Liver (tissue), 7 donors: ENCODE measurements at regions not wholly inside any gene's neighbourhood (a gene's known extent, or its start where the extent isn't known, plus 50 kb on each side); places are given as distances from the start of the nearest gene placed in this dataset.

Source experiments
- DNase-seq: peaks from one replicate; pipeline ENCODE4 v3.0.0-alpha.2; 2017; ENCODE audit warnings: low spot score
- H3K27ac ChIP-seq, 2 donors: one replicate each; pipeline ENCODE4 v1.7.0; 2013; ENCODE audit warnings: inconsistent platforms in 2 of 2, low read length in 2 of 2, control low read depth in 1 of 2, low read depth in 1 of 2, mild to moderate bottlenecking in 1 of 2
- H3K27me3 ChIP-seq, 4 donors: one replicate each; pipeline versions ENCODE4 v1.6.1 to v1.7.0; 2013; ENCODE audit warnings: low read length in 3 of 4, inconsistent platforms in 1 of 4, mild to moderate bottlenecking in 1 of 4, moderate library complexity in 1 of 4; ENCODE audit not compliant: control insufficient read depth in 4 of 4, insufficient read depth in 4 of 4
- H3K36me3 ChIP-seq, 4 donors: one replicate each; pipeline versions ENCODE4 v1.6.1 to v1.7.0; 2013; ENCODE audit warnings: low read length in 3 of 4, mild to moderate bottlenecking in 3 of 4, low read depth in 1 of 4, moderate library complexity in 1 of 4; ENCODE audit not compliant: control insufficient read depth in 4 of 4, insufficient read depth in 3 of 4
- H3K4me1 ChIP-seq, 4 donors: one replicate each; pipeline versions ENCODE4 v1.6.1 to v1.7.0; 2013; ENCODE audit warnings: low read length in 3 of 4, mild to moderate bottlenecking in 3 of 4, moderate library complexity in 1 of 4; ENCODE audit not compliant: control insufficient read depth in 4 of 4, insufficient read depth in 4 of 4
- H3K4me3 ChIP-seq, 3 donors: one replicate each; pipeline versions ENCODE4 v1.6.1 to v1.7.0; 2013; ENCODE audit warnings: low read length in 3 of 3, control low read depth in 1 of 3, low read depth in 1 of 3, mild to moderate bottlenecking in 1 of 3
- H3K9ac ChIP-seq, 2 donors: one replicate each; pipeline ENCODE4 v1.7.0; 2013; ENCODE audit warnings: low read length in 2 of 2, mild to moderate bottlenecking in 2 of 2, moderate library complexity in 2 of 2, control low read depth in 1 of 2, low read depth in 1 of 2
- H3K9me3 ChIP-seq, 4 donors: one replicate each; pipeline versions ENCODE4 v1.6.1 to v1.7.0; 2013; ENCODE audit warnings: low read length in 3 of 4; ENCODE audit not compliant: control insufficient read depth in 4 of 4
- EGR1 ChIP-seq, 2 donors: IDR thresholded peaks; 2 replicates each; pipeline ENCODE4 v1.6.1; 2016 to 2018; ENCODE audit warnings: antibody characterized with exemption in 2 of 2, low read depth in 2 of 2
- FOXA1 ChIP-seq: IDR thresholded peaks from 2 replicates; pipeline ENCODE4 v1.6.1; 2016; ENCODE audit warnings: antibody characterized with exemption
- FOXA2 ChIP-seq: IDR thresholded peaks from 2 replicates; pipeline ENCODE4 v1.6.1; 2016; ENCODE audit warnings: antibody characterized with exemption
- GABPA ChIP-seq, 2 donors: IDR thresholded peaks in 1 of 2; conservative IDR thresholded peaks in 1 of 2; 2 replicates each; pipeline ENCODE4 v1.6.1; 2016; ENCODE audit warnings: antibody characterized with exemption in 2 of 2, mild to moderate bottlenecking in 1 of 2, moderate library complexity in 1 of 2
- HNF4A ChIP-seq, 2 donors: conservative IDR thresholded peaks; 2 replicates each; pipeline ENCODE4 v1.6.1; 2016; ENCODE audit warnings: antibody characterized with exemption in 2 of 2, mild to moderate bottlenecking in 2 of 2
- JUND ChIP-seq, 2 donors: IDR thresholded peaks; 2 replicates each; pipeline ENCODE4 v1.6.1; 2016; ENCODE audit warnings: antibody characterized with exemption in 2 of 2
- MAX ChIP-seq: IDR thresholded peaks from 2 replicates; pipeline ENCODE4 v1.6.1; 2016; ENCODE audit warnings: antibody characterized with exemption
- RXRA ChIP-seq, 2 donors: IDR thresholded peaks; 2 replicates each; pipeline ENCODE4 v1.6.1; 2017 to 2018; ENCODE audit warnings: antibody characterized with exemption in 2 of 2, mild to moderate bottlenecking in 1 of 2
- SP1 ChIP-seq: IDR thresholded peaks from 2 replicates; pipeline ENCODE4 v1.6.1; 2018; ENCODE audit warnings: antibody characterized with exemption, mild to moderate bottlenecking
- ZBTB33 ChIP-seq: IDR thresholded peaks from 2 replicates; pipeline ENCODE4 v1.6.1; 2016; ENCODE audit warnings: antibody characterized with exemption
- WGBS: extraction: QIAGEN DNeasy Blood & Tissue Kit; methylation state at CpG from one replicate; pipeline ENCODE4 v1.1.7; 2013; 5-methylcytosine and 5-hydroxymethylcytosine counted together
- TF ChIP-seq, protein P1 (sequence below): IDR thresholded peaks from 2 replicates; pipeline ENCODE4 v1.6.1; 2016; ENCODE audit warnings: antibody characterized with exemption
- TF ChIP-seq, protein P2 (sequence below): IDR thresholded peaks from 2 replicates; pipeline ENCODE4 v1.6.1; 2016; ENCODE audit warnings: antibody characterized with exemption, mild to moderate bottlenecking
- donor health status: healthy.
- donor health status: healthy.
- donor health status: healthy.
- donor health status: healthy.

GRCh38 chr3:17945018-17945798 is 202.8 kb upstream of the TBC1D5 start:
- H3K9ac ChIP-seq = no peak overlapping the region
- DNase-seq = no peak
- no peak for TF ChIP-seq GABPA (IDR thresholded peaks at IDR 0.05 in 1 of 2, conservative IDR thresholded peaks at IDR 0.05 in 1 of 2)
- H3K27me3 ChIP-seq = no peaks in the 10 kb centered on the region
- H3K27ac ChIP-seq = no peak overlapping the region
- no peaks in the 10 kb centered on the region for H3K9me3 ChIP-seq
- no peaks in the 10 kb centered on the region for H3K36me3 ChIP-seq
- no peak overlapping the region for H3K4me3 ChIP-seq
- WGBS = 30% methylated on average over 2 of the region's 2 CpGs
- H3K4me1 ChIP-seq = peaks cover 0 to 1% (median 0%) of the 10 kb centered on the region in 4 donors

DNA sequence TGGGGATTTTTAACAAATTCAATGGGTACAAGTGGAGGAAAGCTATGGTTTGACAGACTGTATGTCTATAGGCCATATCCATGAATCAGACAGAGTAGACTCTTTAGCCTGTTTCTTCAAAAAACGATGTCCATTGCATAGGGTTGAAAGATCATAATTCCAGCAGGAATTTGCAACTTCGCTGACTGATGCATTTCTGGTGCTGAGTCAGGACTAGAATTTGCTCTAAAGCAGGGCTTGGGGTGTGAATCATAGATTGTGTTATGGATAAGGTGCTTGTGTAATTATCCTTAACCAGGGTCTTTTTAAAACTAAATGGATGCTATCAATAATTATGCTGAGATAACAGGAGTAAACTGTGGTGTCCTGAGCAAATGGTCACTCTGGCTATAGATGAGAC is 200.4 kb upstream of the TBC1D5 start:
- Histone ChIP-seq H3K9ac (no peak overlapping the region), H3K36me3 (no peaks in the 10 kb centered on the region), H3K27me3 (no peaks in the 10 kb centered on the region), H3K4me3 (no peak overlapping the region), H3K9me3 (no peaks in the 10 kb centered on the region), H3K27ac (no peak overlapping the region), H3K4me1 (no peaks in the 10 kb centered on the region)
- 79% methylated on average over 2 of the region's 2 CpGs for WGBS
- TF ChIP-seq FOXA1 (no peak), ZBTB33 (no peak), GABPA (IDR thresholded peaks at IDR 0.05 in 1 of 2, conservative IDR thresholded peaks at IDR 0.05 in 1 of 2) (no peak), SP1 (no peak), HNF4A (conservative IDR thresholded peaks at IDR 0.05) (no peak), MAX (no peak), FOXA2 (no peak), RXRA (IDR thresholded peaks at IDR 0.05) (no peak), JUND (IDR thresholded peaks at IDR 0.05) (no peak), EGR1 (IDR thresholded peaks at IDR 0.05; ENCODE audit: low read depth in 2 of 2) (no peak)
- TF ChIP-seq, protein P1, sequence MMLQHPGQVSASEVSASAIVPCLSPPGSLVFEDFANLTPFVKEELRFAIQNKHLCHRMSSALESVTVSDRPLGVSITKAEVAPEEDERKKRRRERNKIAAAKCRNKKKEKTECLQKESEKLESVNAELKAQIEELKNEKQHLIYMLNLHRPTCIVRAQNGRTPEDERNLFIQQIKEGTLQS = no peak
- TF ChIP-seq, protein P2, sequence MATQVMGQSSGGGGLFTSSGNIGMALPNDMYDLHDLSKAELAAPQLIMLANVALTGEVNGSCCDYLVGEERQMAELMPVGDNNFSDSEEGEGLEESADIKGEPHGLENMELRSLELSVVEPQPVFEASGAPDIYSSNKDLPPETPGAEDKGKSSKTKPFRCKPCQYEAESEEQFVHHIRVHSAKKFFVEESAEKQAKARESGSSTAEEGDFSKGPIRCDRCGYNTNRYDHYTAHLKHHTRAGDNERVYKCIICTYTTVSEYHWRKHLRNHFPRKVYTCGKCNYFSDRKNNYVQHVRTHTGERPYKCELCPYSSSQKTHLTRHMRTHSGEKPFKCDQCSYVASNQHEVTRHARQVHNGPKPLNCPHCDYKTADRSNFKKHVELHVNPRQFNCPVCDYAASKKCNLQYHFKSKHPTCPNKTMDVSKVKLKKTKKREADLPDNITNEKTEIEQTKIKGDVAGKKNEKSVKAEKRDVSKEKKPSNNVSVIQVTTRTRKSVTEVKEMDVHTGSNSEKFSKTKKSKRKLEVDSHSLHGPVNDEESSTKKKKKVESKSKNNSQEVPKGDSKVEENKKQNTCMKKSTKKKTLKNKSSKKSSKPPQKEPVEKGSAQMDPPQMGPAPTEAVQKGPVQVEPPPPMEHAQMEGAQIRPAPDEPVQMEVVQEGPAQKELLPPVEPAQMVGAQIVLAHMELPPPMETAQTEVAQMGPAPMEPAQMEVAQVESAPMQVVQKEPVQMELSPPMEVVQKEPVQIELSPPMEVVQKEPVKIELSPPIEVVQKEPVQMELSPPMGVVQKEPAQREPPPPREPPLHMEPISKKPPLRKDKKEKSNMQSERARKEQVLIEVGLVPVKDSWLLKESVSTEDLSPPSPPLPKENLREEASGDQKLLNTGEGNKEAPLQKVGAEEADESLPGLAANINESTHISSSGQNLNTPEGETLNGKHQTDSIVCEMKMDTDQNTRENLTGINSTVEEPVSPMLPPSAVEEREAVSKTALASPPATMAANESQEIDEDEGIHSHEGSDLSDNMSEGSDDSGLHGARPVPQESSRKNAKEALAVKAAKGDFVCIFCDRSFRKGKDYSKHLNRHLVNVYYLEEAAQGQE = no peak
- no peak for DNase-seq
